ENCODE measurements at regions not wholly inside any gene's neighbourhood (a gene's known extent, or its start where the extent isn't known, plus 50 kb on each side); places are given as distances from the start of the nearest gene placed in this dataset.

DNA sequence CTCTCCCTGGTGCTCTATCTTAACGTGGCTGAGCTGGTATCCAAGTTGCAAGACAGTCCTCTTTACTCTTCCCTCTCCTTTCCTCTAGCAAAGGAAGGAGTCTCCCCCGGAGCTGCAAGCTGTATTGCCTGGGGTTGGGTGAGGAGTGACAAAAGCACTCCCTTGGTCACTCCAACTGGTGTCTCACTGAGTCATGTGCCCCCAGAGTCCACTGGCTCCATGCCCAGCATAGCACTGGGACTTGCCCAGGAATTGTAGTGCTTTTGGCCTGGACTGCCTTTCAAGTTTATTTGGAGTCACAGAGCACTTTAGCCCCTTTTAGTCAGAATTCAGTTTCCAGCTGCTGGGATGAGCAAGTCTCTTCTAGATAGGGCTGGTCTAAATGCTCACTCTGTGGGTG is 82.6 kb upstream of the FST start:
- TF ChIP-seq, protein P1, sequence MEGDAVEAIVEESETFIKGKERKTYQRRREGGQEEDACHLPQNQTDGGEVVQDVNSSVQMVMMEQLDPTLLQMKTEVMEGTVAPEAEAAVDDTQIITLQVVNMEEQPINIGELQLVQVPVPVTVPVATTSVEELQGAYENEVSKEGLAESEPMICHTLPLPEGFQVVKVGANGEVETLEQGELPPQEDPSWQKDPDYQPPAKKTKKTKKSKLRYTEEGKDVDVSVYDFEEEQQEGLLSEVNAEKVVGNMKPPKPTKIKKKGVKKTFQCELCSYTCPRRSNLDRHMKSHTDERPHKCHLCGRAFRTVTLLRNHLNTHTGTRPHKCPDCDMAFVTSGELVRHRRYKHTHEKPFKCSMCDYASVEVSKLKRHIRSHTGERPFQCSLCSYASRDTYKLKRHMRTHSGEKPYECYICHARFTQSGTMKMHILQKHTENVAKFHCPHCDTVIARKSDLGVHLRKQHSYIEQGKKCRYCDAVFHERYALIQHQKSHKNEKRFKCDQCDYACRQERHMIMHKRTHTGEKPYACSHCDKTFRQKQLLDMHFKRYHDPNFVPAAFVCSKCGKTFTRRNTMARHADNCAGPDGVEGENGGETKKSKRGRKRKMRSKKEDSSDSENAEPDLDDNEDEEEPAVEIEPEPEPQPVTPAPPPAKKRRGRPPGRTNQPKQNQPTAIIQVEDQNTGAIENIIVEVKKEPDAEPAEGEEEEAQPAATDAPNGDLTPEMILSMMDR (IDR thresholded peaks at IDR 0.05 in 4 of 5, conservative IDR thresholded peaks at IDR 0.05 in 1 of 5), result no peak
- no peak for TF ChIP-seq POLR2A (IDR thresholded peaks at IDR 0.05)

Measured in gastrocnemius medialis (tissue), 4 donors.